H1 (cell line): ENCODE measurements at regions not wholly inside any gene's neighbourhood (a gene's known extent, or its start where the extent isn't known, plus 50 kb on each side); places are given as distances from the start of the nearest gene placed in this dataset.

Experiments
- CREB1 ChIP-seq: IDR thresholded peaks from 2 replicates; pipeline ENCODE4 v1.6.1; 2012; ENCODE audit warnings: inconsistent platforms
- EP300 ChIP-seq, 2 experiments: IDR thresholded peaks; 1 replicate in 1 of 2; 2 replicates in 1 of 2; pipeline ENCODE4 v1.6.1; 2011 to 2012; ENCODE audit warnings: low read depth in 2 of 2, low read length in 2 of 2, mild to moderate bottlenecking in 2 of 2, borderline replicate concordance in 1 of 2, inconsistent platforms in 1 of 2, moderate library complexity in 1 of 2
- EZH2 ChIP-seq: fragments of 200-600 bp; sonication (generic); IDR thresholded peaks from 2 replicates; pipeline ENCODE4 v1.7.1; 2012; ENCODE audit warnings: low read depth, mild to moderate bottlenecking, moderate library complexity, low read length, inconsistent platforms; ENCODE audit not compliant: severe bottlenecking
- NANOG ChIP-seq: IDR thresholded peaks from 2 replicates; pipeline ENCODE4 v1.6.1; 2011; ENCODE audit warnings: low read length, low read depth, mild to moderate bottlenecking, inconsistent platforms; ENCODE audit not compliant: insufficient read depth, poor library complexity, severe bottlenecking
- TAF1 ChIP-seq: IDR thresholded peaks from 2 replicates; pipeline ENCODE4 v1.6.1; 2011; ENCODE audit warnings: mild to moderate bottlenecking, low read depth, low read length
- TF ChIP-seq, protein P1 (sequence below), 3 experiments: IDR thresholded peaks; 1 replicate in 2 of 3; 2 replicates in 1 of 3; pipeline versions ENCODE4 v1.5.1 to v1.6.1; 2011; ENCODE audit warnings: low read length in 3 of 3, mild to moderate bottlenecking in 3 of 3, inconsistent platforms in 2 of 3, low read depth in 1 of 3, moderate library complexity in 1 of 3; ENCODE audit not compliant: insufficient read depth in 1 of 3; ENCODE audit errors: control extremely low read depth in 1 of 3
- TF ChIP-seq, protein P2 (sequence below): IDR thresholded peaks from 2 replicates; pipeline ENCODE4 v1.6.1; 2011; ENCODE audit warnings: low read depth, mild to moderate bottlenecking, low read length; ENCODE audit not compliant: insufficient read depth
- TF ChIP-seq, protein P3 (sequence below): IDR thresholded peaks from 2 replicates; pipeline ENCODE4 v1.6.1; 2011; ENCODE audit warnings: low read length, improper control_type of control experiment
- TF ChIP-seq, protein P4 (sequence below): fragments of 300-600 bp; sonication (generic); IDR thresholded peaks from 2 replicates; pipeline ENCODE4 v1.7.1; 2012; ENCODE audit warnings: low read length, moderate library complexity, mild to moderate bottlenecking, inconsistent platforms; ENCODE audit not compliant: insufficient replicate concordance

DNA sequence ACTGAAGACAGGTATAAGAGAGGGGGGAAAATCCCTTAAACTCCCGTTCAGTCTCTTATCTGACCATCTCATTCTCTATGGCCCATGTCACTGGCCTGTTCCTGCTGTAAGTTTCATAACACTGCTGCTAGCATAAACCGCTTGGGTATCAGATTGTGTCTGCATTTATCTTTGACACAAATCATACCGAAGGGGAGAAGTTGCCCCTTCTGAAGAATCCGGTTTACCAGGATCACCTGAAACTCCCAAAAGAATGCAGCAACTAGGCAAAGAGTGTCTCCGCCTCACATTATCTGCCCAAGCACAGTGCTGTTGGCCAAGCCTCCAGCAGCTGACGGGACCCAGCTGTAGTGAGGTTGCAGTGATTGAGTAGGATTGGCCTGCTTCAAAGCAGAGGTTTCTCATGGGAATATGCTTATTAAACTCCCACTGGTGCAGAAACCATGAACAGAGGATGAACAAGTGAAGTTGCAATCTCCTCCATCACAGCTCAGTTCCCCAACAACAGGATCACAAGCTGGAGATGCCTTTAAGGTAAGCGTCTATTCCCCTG, 71.3 kb upstream of the PUDP start:
- no peak for TF ChIP-seq EZH2
- TF ChIP-seq, protein P1, sequence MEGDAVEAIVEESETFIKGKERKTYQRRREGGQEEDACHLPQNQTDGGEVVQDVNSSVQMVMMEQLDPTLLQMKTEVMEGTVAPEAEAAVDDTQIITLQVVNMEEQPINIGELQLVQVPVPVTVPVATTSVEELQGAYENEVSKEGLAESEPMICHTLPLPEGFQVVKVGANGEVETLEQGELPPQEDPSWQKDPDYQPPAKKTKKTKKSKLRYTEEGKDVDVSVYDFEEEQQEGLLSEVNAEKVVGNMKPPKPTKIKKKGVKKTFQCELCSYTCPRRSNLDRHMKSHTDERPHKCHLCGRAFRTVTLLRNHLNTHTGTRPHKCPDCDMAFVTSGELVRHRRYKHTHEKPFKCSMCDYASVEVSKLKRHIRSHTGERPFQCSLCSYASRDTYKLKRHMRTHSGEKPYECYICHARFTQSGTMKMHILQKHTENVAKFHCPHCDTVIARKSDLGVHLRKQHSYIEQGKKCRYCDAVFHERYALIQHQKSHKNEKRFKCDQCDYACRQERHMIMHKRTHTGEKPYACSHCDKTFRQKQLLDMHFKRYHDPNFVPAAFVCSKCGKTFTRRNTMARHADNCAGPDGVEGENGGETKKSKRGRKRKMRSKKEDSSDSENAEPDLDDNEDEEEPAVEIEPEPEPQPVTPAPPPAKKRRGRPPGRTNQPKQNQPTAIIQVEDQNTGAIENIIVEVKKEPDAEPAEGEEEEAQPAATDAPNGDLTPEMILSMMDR (IDR thresholded peaks at IDR 0.05; ENCODE audit: control extremely low read depth in 1 of 3, insufficient read depth in 1 of 3, low read depth in 1 of 3, low read length in 3 of 3), result no peak
- TF ChIP-seq, protein P2, sequence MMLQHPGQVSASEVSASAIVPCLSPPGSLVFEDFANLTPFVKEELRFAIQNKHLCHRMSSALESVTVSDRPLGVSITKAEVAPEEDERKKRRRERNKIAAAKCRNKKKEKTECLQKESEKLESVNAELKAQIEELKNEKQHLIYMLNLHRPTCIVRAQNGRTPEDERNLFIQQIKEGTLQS, result no peak
- no peak for TF ChIP-seq EP300 (IDR thresholded peaks at IDR 0.05; ENCODE audit: borderline replicate concordance in 1 of 2, low read depth in 2 of 2, low read length in 2 of 2)
- TF ChIP-seq NANOG, result no peak
- TF ChIP-seq, protein P3, sequence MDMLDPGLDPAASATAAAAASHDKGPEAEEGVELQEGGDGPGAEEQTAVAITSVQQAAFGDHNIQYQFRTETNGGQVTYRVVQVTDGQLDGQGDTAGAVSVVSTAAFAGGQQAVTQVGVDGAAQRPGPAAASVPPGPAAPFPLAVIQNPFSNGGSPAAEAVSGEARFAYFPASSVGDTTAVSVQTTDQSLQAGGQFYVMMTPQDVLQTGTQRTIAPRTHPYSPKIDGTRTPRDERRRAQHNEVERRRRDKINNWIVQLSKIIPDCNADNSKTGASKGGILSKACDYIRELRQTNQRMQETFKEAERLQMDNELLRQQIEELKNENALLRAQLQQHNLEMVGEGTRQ, result no peak
- TF ChIP-seq, protein P4, sequence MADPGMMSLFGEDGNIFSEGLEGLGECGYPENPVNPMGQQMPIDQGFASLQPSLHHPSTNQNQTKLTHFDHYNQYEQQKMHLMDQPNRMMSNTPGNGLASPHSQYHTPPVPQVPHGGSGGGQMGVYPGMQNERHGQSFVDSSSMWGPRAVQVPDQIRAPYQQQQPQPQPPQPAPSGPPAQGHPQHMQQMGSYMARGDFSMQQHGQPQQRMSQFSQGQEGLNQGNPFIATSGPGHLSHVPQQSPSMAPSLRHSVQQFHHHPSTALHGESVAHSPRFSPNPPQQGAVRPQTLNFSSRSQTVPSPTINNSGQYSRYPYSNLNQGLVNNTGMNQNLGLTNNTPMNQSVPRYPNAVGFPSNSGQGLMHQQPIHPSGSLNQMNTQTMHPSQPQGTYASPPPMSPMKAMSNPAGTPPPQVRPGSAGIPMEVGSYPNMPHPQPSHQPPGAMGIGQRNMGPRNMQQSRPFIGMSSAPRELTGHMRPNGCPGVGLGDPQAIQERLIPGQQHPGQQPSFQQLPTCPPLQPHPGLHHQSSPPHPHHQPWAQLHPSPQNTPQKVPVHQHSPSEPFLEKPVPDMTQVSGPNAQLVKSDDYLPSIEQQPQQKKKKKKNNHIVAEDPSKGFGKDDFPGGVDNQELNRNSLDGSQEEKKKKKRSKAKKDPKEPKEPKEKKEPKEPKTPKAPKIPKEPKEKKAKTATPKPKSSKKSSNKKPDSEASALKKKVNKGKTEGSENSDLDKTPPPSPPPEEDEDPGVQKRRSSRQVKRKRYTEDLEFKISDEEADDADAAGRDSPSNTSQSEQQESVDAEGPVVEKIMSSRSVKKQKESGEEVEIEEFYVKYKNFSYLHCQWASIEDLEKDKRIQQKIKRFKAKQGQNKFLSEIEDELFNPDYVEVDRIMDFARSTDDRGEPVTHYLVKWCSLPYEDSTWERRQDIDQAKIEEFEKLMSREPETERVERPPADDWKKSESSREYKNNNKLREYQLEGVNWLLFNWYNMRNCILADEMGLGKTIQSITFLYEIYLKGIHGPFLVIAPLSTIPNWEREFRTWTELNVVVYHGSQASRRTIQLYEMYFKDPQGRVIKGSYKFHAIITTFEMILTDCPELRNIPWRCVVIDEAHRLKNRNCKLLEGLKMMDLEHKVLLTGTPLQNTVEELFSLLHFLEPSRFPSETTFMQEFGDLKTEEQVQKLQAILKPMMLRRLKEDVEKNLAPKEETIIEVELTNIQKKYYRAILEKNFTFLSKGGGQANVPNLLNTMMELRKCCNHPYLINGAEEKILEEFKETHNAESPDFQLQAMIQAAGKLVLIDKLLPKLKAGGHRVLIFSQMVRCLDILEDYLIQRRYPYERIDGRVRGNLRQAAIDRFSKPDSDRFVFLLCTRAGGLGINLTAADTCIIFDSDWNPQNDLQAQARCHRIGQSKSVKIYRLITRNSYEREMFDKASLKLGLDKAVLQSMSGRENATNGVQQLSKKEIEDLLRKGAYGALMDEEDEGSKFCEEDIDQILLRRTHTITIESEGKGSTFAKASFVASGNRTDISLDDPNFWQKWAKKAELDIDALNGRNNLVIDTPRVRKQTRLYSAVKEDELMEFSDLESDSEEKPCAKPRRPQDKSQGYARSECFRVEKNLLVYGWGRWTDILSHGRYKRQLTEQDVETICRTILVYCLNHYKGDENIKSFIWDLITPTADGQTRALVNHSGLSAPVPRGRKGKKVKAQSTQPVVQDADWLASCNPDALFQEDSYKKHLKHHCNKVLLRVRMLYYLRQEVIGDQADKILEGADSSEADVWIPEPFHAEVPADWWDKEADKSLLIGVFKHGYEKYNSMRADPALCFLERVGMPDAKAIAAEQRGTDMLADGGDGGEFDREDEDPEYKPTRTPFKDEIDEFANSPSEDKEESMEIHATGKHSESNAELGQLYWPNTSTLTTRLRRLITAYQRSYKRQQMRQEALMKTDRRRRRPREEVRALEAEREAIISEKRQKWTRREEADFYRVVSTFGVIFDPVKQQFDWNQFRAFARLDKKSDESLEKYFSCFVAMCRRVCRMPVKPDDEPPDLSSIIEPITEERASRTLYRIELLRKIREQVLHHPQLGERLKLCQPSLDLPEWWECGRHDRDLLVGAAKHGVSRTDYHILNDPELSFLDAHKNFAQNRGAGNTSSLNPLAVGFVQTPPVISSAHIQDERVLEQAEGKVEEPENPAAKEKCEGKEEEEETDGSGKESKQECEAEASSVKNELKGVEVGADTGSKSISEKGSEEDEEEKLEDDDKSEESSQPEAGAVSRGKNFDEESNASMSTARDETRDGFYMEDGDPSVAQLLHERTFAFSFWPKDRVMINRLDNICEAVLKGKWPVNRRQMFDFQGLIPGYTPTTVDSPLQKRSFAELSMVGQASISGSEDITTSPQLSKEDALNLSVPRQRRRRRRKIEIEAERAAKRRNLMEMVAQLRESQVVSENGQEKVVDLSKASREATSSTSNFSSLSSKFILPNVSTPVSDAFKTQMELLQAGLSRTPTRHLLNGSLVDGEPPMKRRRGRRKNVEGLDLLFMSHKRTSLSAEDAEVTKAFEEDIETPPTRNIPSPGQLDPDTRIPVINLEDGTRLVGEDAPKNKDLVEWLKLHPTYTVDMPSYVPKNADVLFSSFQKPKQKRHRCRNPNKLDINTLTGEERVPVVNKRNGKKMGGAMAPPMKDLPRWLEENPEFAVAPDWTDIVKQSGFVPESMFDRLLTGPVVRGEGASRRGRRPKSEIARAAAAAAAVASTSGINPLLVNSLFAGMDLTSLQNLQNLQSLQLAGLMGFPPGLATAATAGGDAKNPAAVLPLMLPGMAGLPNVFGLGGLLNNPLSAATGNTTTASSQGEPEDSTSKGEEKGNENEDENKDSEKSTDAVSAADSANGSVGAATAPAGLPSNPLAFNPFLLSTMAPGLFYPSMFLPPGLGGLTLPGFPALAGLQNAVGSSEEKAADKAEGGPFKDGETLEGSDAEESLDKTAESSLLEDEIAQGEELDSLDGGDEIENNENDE, result no peak
- TF ChIP-seq TAF1, result no peak
- TF ChIP-seq CREB1, result no peak
